Dendritic cell treated with granulocyte-macrophage colony-stimulating factor and Interleukin-4, amounts not matched to agents 40 ng/mL and 50 ng/mL, for 4 days (primary cell): ENCODE measurements at regions not wholly inside any gene's neighbourhood (a gene's known extent, or its start where the extent isn't known, plus 50 kb on each side); places are given as distances from the start of the nearest gene placed in this dataset.

ENCODE experiments used
- H3K27ac Mint-ChIP-seq: one replicate; pipeline ENCODE4 v1.8.0; 2022; ENCODE audit warnings: mild to moderate bottlenecking, mixed read lengths
- H3K27me3 Mint-ChIP-seq: one replicate; pipeline ENCODE4 v1.8.0; 2022; ENCODE audit warnings: mild to moderate bottlenecking, mixed read lengths
- H3K36me3 Mint-ChIP-seq: one replicate; pipeline ENCODE4 v1.8.0; 2022; ENCODE audit warnings: low read depth, mixed read lengths
- H3K4me1 Mint-ChIP-seq: one replicate; pipeline ENCODE4 v1.8.0; 2022; ENCODE audit warnings: low read depth, mixed read lengths
- H3K4me3 Mint-ChIP-seq: one replicate; pipeline ENCODE4 v1.8.0; 2022; ENCODE audit warnings: mild to moderate bottlenecking, moderate library complexity, mixed read lengths
- H3K9me3 Mint-ChIP-seq: one replicate; pipeline ENCODE4 v1.8.0; 2022; ENCODE audit warnings: mixed read lengths
- intact Hi-C: fragments of 100-400 bp; cut with micrococcal nuclease; formaldehyde crosslinking; loops from one replicate; pipeline ENCODE4 v1.15.0; 2022

- Mint-ChIP-seq H3K36me3 (no peaks in the 10 kb centered on the region), H3K27me3 (no peaks in the 10 kb centered on the region), H3K4me1 (no peaks in the 10 kb centered on the region), H3K9me3 (peaks cover 20% of the 10 kb centered on the region), H3K4me3 (no peak overlapping the region), H3K27ac (no peak overlapping the region)
- intact Hi-C loops: no loop called here
These were observed 170.2 kb downstream of the HS3ST3B1 start for GRCh38 chr17:14471052-14471451.

DNA sequence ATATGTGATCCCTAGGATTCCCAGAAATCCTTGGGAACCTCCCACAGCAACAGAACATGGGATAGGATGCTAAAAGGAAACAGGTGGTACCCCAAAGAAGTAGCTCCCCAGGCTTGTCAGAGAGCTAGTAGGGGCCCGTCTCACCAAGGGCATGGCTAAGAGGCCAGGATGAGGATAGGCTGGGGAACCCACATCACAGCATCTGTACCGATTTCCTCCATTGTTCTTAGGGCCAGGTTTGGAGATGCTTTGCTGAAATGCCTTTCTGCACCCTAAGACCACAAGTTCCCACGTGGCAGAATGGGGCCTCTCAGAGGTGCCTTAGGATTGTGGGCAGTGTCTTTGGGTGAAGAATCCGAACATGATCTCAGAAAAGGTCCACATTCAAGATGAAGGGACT lies 169.5 kb downstream of the HS3ST3B1 start:
- intact Hi-C loops: no loop called here
- H3K27me3 Mint-ChIP-seq: no peaks in the 10 kb centered on the region
- H3K4me3 Mint-ChIP-seq: no peak overlapping the region
- H3K4me1 Mint-ChIP-seq: no peaks in the 10 kb centered on the region
- H3K27ac Mint-ChIP-seq: no peak overlapping the region
- no peaks in the 10 kb centered on the region for H3K36me3 Mint-ChIP-seq
- H3K9me3 Mint-ChIP-seq: peaks cover 20% of the 10 kb centered on the region

DNA sequence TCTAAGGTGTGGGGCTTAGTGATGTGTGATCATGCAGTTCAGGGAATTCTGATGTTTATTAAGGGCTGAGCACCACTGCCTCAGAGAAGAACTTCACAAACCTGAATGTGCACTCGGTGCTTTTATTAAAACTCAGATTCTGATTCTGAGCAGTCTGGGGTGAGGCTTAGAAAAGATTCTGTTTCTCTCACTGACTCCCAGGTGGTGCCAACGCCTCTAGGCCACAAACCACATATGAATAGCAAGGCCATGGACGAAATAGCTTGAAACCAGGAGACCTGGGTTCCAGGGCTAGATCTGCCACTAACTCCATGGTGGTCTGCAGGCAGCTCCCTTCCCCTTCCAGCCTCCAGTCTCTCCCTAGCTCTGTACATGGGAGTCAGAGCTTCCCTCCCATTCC lies 169.1 kb downstream of the HS3ST3B1 start:
- Mint-ChIP-seq H3K4me3 (no peak overlapping the region), H3K4me1 (no peaks in the 10 kb centered on the region), H3K27me3 (no peaks in the 10 kb centered on the region), H3K36me3 (no peaks in the 10 kb centered on the region), H3K9me3 (peaks cover 20% of the 10 kb centered on the region), H3K27ac (no peak overlapping the region)
- intact Hi-C loops: loop anchor here (1.0 kb wide), 1 partner anchor 15 kb away; no protein-coding TSS in a partner anchor

DNA sequence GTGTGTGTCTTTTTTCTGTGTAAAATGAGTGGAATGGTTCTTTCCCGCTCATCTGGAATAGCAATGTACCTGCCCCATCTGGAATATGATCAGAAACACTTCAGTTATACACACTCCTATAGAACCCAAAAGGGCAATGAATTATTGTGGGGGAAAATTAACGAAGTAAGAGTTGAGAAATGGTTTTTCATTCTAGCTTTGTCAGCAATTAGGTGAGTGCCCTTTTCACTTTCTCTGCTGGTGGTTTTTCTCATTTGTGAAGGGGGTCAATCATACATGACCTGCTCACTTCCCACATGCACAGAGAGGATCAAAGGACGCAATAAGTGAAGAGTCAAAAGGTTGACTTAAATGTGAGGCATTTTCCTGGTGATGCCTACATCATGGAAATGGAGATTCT lies 168.0 kb downstream of the HS3ST3B1 start:
- no peaks in the 10 kb centered on the region for H3K36me3 Mint-ChIP-seq
- intact Hi-C loops: loop anchor here (1.0 kb wide), 1 partner anchor 16 kb away; no protein-coding TSS in a partner anchor
- no peaks in the 10 kb centered on the region for H3K4me1 Mint-ChIP-seq
- no peaks in the 10 kb centered on the region for H3K27me3 Mint-ChIP-seq
- H3K9me3 Mint-ChIP-seq: peaks cover 20% of the 10 kb centered on the region
- H3K4me3 Mint-ChIP-seq: no peak overlapping the region
- H3K27ac Mint-ChIP-seq: no peak overlapping the region

- intact Hi-C loops: no loop called here
- Mint-ChIP-seq H3K9me3 (no peaks in the 10 kb centered on the region), H3K36me3 (no peaks in the 10 kb centered on the region), H3K27ac (no peak overlapping the region), H3K27me3 (no peaks in the 10 kb centered on the region), H3K4me3 (no peak overlapping the region), H3K4me1 (peaks cover 4% of the 10 kb centered on the region)
These were observed 160.3 kb downstream of the HS3ST3B1 start for GRCh38 chr17:14461227-14461548.

DNA sequence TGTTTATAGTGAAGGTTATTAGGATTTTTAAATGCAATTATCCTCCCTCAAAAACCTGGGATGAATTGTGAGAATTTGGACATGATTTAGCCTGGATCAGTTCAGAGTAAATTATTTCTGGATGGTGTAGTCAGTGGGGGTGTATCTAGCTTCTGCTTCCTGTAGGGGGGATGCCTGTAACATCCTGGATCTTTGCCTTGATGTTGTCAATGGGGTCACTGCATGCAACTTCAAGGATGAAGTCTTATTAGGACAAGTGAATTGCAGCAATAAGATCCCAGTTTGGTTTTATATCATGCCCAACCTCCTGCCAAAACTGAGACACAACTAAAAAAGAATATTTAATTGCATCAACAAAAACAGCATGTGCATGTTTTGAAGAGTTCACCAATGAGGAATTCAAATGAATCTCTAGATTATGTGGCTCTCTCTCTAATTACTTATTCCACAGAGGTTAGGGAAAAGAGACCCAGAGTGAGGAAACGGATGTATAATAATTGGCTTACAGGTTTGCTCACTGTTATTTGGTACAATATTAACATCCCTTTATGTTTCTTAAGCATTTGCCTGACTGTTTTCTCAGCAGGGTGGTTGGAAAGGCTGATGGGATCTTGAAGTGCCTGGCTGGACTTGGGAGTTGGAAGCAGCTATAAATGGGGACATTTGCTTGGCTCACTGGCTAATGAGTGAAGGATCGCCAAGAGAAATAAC lies 159.8 kb downstream of the HS3ST3B1 start:
- Mint-ChIP-seq H3K27me3 (no peaks in the 10 kb centered on the region), H3K27ac (no peak overlapping the region), H3K9me3 (no peaks in the 10 kb centered on the region), H3K36me3 (no peaks in the 10 kb centered on the region), H3K4me3 (no peak overlapping the region), H3K4me1 (peaks cover 4% of the 10 kb centered on the region)
- intact Hi-C loops: no loop called here

- H3K4me3 Mint-ChIP-seq: no peak overlapping the region
- H3K27me3 Mint-ChIP-seq: no peaks in the 10 kb centered on the region
- H3K9me3 Mint-ChIP-seq: no peaks in the 10 kb centered on the region
- no peak overlapping the region for H3K27ac Mint-ChIP-seq
- intact Hi-C loops: no loop called here
- no peaks in the 10 kb centered on the region for H3K36me3 Mint-ChIP-seq
- peaks cover 4% of the 10 kb centered on the region for H3K4me1 Mint-ChIP-seq
These were observed 159.1 kb downstream of the HS3ST3B1 start for GRCh38 chr17:14459955-14460354.

DNA sequence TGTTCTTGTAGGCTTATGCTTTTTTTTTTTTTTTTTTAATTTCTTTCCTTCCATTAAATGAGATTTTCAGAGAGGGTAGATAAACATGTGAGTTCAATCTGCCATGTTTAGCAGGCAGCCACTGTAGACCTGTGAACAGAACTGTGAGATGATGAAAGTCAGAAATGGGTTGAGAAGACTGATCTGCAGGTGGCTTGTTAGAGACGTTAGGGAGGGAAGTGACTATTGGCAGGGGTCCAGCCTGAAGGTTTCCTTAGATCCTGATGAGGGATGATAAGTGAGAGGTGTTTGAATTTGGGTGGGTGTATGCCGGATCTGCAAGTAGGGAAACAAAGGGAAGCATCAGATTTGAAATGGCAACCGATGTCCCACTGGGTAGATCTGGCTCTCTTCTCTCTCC lies 157.8 kb downstream of the HS3ST3B1 start:
- Mint-ChIP-seq H3K27me3 (no peaks in the 10 kb centered on the region), H3K36me3 (no peaks in the 10 kb centered on the region), H3K4me1 (peaks cover 4% of the 10 kb centered on the region), H3K27ac (no peak overlapping the region), H3K4me3 (no peak overlapping the region), H3K9me3 (no peaks in the 10 kb centered on the region)
- intact Hi-C loops: no loop called here

DNA sequence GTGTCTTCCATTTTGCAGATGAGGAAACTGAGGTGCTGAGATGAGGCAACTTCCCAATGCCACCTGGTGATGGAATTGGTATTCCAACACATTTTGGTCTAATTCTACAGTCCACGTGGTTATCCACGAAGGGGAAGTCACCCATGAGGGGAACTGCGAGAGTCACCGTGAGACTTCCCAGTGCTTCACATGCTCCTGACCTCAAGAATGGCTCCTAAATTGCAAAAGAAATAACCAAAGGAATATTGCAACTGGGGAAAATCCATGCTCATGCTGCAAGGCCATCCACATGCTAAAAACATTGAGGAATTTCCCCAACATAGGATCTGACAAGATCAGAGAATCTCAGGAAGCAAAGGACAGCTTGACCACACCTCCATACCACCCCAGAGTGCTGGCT lies 153.9 kb downstream of the HS3ST3B1 start:
- Mint-ChIP-seq H3K27ac (no peak overlapping the region), H3K27me3 (no peaks in the 10 kb centered on the region), H3K4me3 (no peak overlapping the region), H3K4me1 (peaks cover 4% of the 10 kb centered on the region), H3K36me3 (no peaks in the 10 kb centered on the region), H3K9me3 (no peaks in the 10 kb centered on the region)
- intact Hi-C loops: no loop called here

DNA sequence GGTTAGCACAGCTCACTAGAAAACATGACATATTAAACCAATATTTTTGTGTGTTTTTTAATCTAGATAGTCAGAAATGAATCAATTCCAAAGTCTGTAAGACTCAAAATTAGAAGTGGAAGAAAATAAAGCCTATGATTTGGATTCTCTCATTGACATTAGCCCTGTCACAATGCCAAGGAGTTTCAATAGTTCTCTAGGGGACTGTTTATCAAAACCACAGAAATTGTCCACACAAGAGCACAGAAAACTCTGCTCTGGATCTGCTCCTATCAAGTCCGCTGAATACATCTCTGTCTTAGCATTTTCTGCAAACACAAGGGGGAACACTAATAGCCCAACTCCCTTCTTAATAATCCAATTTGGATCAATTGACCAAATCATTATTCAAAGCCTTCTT lies 152.0 kb downstream of the HS3ST3B1 start:
- Mint-ChIP-seq H3K27me3 (no peaks in the 10 kb centered on the region), H3K36me3 (no peaks in the 10 kb centered on the region), H3K4me1 (no peaks in the 10 kb centered on the region), H3K4me3 (no peak overlapping the region), H3K27ac (no peak overlapping the region), H3K9me3 (no peaks in the 10 kb centered on the region)
- intact Hi-C loops: no loop called here

- Mint-ChIP-seq H3K36me3 (no peaks in the 10 kb centered on the region), H3K27me3 (no peaks in the 10 kb centered on the region), H3K9me3 (no peaks in the 10 kb centered on the region), H3K4me3 (no peak overlapping the region), H3K4me1 (no peaks in the 10 kb centered on the region), H3K27ac (no peak overlapping the region)
- intact Hi-C loops: no loop called here
These were observed 150.9 kb downstream of the HS3ST3B1 start for GRCh38 chr17:14451729-14452191.

DNA sequence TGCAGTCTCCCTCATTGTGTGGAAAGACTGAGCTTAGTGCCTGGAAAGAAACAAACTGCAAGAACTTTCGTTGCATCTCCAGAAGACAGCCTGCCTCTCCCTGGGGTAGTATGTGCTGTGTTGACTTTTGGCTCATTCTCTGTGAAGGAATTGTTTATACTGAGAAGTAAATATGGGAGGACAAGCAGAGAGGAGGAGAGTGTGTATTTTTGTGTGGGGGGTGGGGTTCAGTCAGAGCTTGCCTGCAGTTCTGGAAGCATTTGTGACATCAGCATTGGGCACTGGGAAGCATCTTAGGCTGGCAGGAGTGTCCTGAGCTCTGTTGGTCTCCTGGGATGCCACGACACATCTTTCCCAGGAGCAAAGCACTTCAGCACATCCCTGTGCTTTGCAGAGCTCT lies 147.9 kb downstream of the HS3ST3B1 start:
- H3K4me1 Mint-ChIP-seq: no peaks in the 10 kb centered on the region
- intact Hi-C loops: no loop called here
- H3K27ac Mint-ChIP-seq: no peak overlapping the region
- H3K4me3 Mint-ChIP-seq: no peak overlapping the region
- H3K36me3 Mint-ChIP-seq: no peaks in the 10 kb centered on the region
- no peaks in the 10 kb centered on the region for H3K9me3 Mint-ChIP-seq
- no peaks in the 10 kb centered on the region for H3K27me3 Mint-ChIP-seq

DNA sequence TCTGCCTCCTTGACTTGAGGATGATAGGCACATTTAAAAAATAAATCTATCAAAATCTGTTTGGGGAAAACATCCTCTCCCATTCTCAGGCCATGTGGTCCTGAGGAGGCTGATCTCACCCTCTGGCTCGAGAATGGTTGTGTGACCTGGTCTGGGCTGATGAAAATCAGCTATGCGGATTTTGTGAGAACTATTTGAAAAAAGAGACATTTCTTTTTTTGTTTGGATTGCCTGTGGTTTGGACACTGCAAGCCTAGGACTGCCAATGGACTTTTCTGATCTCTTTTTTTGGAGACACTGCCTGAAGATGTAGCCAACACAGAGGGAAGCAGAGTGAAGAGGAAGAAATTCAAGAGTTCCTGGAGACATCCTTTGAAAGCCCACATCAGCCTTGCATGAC lies 145.9 kb downstream of the HS3ST3B1 start:
- H3K9me3 Mint-ChIP-seq: no peaks in the 10 kb centered on the region
- no peak overlapping the region for H3K4me3 Mint-ChIP-seq
- H3K36me3 Mint-ChIP-seq: no peaks in the 10 kb centered on the region
- no peaks in the 10 kb centered on the region for H3K27me3 Mint-ChIP-seq
- intact Hi-C loops: no loop called here
- no peak overlapping the region for H3K27ac Mint-ChIP-seq
- peaks cover 5% of the 10 kb centered on the region for H3K4me1 Mint-ChIP-seq

DNA sequence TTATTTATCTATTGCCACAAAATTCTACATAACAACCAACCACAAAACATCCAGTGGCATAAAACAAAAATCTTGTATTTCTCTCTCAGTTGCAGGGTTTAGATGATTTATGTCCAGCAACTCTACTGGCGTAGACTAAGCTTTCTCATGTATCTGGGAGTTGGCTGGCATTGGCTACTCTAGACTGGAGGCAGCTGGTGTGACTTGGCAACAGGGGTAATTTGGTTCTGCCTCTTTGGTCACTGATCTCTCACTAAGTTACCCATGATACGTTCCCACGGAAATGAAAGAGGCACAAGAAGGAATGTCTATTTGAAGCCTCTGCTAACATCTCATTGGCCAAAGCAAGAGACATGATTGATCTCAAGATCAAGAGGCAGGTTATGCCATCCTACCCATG lies 144.0 kb downstream of the HS3ST3B1 start:
- Mint-ChIP-seq H3K4me3 (no peak overlapping the region), H3K4me1 (peaks cover 5% of the 10 kb centered on the region), H3K9me3 (no peaks in the 10 kb centered on the region), H3K27me3 (no peaks in the 10 kb centered on the region), H3K27ac (no peak overlapping the region), H3K36me3 (no peaks in the 10 kb centered on the region)
- intact Hi-C loops: no loop called here

GRCh38 chr17:14442798-14443528 lies 142.1 kb downstream of the HS3ST3B1 start:
- Mint-ChIP-seq H3K4me1 (peaks cover 5% of the 10 kb centered on the region), H3K36me3 (no peaks in the 10 kb centered on the region), H3K27ac (no peak overlapping the region), H3K4me3 (no peak overlapping the region), H3K27me3 (no peaks in the 10 kb centered on the region), H3K9me3 (no peaks in the 10 kb centered on the region)
- intact Hi-C loops: no loop called here
